Mammary epithelial cell (primary cell): ENCODE measurements at regions not wholly inside any gene's neighbourhood (a gene's known extent, or its start where the extent isn't known, plus 50 kb on each side); places are given as distances from the start of the nearest gene placed in this dataset.

Experiments
- EZH2 ChIP-seq: IDR thresholded peaks from 2 replicates; pipeline ENCODE4 v1.6.1; 2012; ENCODE audit warnings: low read length, inconsistent platforms, borderline replicate concordance
- TF ChIP-seq, protein P1 (sequence below), 2 donors: IDR thresholded peaks in 1 of 2; conservative IDR thresholded peaks in 1 of 2; 2 replicates each; pipeline ENCODE4 v1.5.1; 2011 to 2012; ENCODE audit warnings: inconsistent platforms in 2 of 2, low read length in 2 of 2, mild to moderate bottlenecking in 2 of 2, control low read depth in 1 of 2, low read depth in 1 of 2; ENCODE audit not compliant: insufficient read depth in 1 of 2; ENCODE audit errors: extremely low read depth in 1 of 2

GRCh38 chr5:89232139-89232603, 349.2 kb upstream of the MEF2C start:
- no peak for TF ChIP-seq EZH2
- TF ChIP-seq, protein P1, sequence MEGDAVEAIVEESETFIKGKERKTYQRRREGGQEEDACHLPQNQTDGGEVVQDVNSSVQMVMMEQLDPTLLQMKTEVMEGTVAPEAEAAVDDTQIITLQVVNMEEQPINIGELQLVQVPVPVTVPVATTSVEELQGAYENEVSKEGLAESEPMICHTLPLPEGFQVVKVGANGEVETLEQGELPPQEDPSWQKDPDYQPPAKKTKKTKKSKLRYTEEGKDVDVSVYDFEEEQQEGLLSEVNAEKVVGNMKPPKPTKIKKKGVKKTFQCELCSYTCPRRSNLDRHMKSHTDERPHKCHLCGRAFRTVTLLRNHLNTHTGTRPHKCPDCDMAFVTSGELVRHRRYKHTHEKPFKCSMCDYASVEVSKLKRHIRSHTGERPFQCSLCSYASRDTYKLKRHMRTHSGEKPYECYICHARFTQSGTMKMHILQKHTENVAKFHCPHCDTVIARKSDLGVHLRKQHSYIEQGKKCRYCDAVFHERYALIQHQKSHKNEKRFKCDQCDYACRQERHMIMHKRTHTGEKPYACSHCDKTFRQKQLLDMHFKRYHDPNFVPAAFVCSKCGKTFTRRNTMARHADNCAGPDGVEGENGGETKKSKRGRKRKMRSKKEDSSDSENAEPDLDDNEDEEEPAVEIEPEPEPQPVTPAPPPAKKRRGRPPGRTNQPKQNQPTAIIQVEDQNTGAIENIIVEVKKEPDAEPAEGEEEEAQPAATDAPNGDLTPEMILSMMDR (conservative IDR thresholded peaks at IDR 0.05 in 1 of 2, IDR thresholded peaks at IDR 0.05 in 1 of 2; ENCODE audit: extremely low read depth in 1 of 2, insufficient read depth in 1 of 2, low read depth in 1 of 2, low read length in 2 of 2), result no peak
